GM12892 (cell line): ENCODE measurements at regions not wholly inside any gene's neighbourhood (a gene's known extent, or its start where the extent isn't known, plus 50 kb on each side); places are given as distances from the start of the nearest gene placed in this dataset.

ENCODE experiments used
- POLR2A ChIP-seq: IDR thresholded peaks from 2 replicates; pipeline ENCODE4 v1.6.1; 2011; ENCODE audit warnings: low read depth, low read length, control low read depth
- POLR2AphosphoS5 ChIP-seq: IDR thresholded peaks from 2 replicates; pipeline ENCODE4 v1.6.1; 2011; ENCODE audit warnings: low read depth, low read length, control low read depth
- TAF1 ChIP-seq: IDR thresholded peaks from 2 replicates; pipeline ENCODE4 v1.6.1; 2011; ENCODE audit warnings: low read depth, mild to moderate bottlenecking, control low read depth, low read length, borderline replicate concordance

GRCh38 chr10:57897611-57898010, 370.1 kb downstream of the IPMK start:
- no peak for TF ChIP-seq POLR2A
- no peak for TF ChIP-seq POLR2AphosphoS5
- TF ChIP-seq TAF1: no peak
